ENCODE measurements at regions not wholly inside any gene's neighbourhood (a gene's known extent, or its start where the extent isn't known, plus 50 kb on each side); places are given as distances from the start of the nearest gene placed in this dataset.

DNA sequence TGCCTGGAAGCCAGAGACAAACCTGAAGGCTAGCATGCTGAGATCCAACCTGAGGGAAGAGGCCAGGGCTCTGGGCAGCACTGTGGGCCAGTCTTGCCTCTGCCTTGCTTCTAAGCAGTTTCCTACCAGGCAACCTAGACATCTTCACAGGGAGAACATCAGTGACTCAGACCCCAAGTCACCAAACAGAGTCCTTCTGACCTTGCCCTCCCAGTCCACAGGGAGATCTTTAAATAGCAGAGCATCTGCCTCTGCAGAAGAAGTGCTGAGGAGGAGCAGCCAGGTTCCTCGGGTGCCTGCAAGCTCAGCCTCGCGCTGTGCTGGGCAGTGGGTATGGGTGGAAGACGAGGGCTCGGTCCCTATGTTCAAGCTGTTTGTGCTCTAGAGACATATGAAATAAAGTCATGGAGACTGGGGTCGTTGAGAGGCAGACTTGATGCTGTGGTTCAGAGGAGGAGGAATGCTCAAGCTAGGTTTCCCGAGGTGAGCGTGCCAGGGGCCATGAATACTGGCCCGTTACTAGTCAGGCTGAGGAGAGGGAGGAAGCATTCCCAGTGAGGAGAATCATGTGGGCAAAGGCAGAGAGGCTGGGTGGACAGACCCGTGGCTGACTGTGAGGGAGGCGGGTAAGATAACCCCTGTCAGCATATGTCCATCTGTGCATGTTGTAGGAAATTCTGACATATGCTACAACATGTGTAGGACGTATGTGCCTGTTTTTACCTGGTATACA lies 66.5 kb downstream of the BOLA3 start:
- TF ChIP-seq, protein P1, sequence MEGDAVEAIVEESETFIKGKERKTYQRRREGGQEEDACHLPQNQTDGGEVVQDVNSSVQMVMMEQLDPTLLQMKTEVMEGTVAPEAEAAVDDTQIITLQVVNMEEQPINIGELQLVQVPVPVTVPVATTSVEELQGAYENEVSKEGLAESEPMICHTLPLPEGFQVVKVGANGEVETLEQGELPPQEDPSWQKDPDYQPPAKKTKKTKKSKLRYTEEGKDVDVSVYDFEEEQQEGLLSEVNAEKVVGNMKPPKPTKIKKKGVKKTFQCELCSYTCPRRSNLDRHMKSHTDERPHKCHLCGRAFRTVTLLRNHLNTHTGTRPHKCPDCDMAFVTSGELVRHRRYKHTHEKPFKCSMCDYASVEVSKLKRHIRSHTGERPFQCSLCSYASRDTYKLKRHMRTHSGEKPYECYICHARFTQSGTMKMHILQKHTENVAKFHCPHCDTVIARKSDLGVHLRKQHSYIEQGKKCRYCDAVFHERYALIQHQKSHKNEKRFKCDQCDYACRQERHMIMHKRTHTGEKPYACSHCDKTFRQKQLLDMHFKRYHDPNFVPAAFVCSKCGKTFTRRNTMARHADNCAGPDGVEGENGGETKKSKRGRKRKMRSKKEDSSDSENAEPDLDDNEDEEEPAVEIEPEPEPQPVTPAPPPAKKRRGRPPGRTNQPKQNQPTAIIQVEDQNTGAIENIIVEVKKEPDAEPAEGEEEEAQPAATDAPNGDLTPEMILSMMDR (IDR thresholded peaks at IDR 0.05; ENCODE audit: low read depth, low read length): no peak
- TF ChIP-seq EZH2phosphoT487 (IDR thresholded peaks at IDR 0.05; ENCODE audit: low read depth): no peak
